ENCODE measurements at regions not wholly inside any gene's neighbourhood (a gene's known extent, or its start where the extent isn't known, plus 50 kb on each side); places are given as distances from the start of the nearest gene placed in this dataset.

DNA sequence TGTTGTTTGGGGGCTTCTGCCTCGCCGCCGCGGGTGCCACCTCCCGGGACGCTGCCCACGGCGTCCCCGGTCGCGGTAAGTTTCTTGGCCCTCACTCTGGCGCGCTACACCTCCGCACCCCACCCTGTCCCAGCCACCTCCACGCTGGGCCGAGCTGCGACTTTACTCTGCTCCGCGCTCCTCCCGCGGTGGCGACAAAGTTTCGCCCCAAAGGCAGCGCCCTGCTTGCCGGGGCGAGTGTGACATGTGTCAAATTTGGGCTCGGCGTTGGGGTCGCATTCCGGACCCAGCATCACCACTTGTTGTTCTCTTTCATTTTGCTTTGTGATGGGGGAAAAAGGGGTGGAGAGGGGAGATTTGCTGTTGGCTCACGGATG is 167.7 kb upstream of the PPP1R3A start:
- TF ChIP-seq POLR2A (IDR thresholded peaks at IDR 0.05; ENCODE audit: low read depth, low read length) (no peak), POLR2AphosphoS5 (IDR thresholded peaks at IDR 0.05; ENCODE audit: low read depth, low read length) (no peak), PAX5 (IDR thresholded peaks at IDR 0.05; ENCODE audit: insufficient read depth, low read length, severe bottlenecking) (no peak), SPI1 (IDR thresholded peaks at IDR 0.05; ENCODE audit: low read depth, low read length) (no peak)

Measured in GM12891 (cell line).